GM19025 (cell line): ENCODE measurements at regions not wholly inside any gene's neighbourhood (a gene's known extent, or its start where the extent isn't known, plus 50 kb on each side); places are given as distances from the start of the nearest gene placed in this dataset.
"Not testable (repeated sequence)": the region's sequence is repeated elsewhere in the genome, so short reads cannot be mapped to it uniquely, and the experiment has no call there.

ENCODE experiments used
- ATAC-seq: cut with Tn5 transposase; IDR thresholded peaks from one replicate; pipeline ENCODE4 v1.9.1; 2021; ENCODE audit warnings: mild to moderate bottlenecking, low read depth, moderate library complexity; ENCODE audit not compliant: unreplicated experiment

- no peak for ATAC-seq
These were observed 286.2 kb upstream of the LRP1B start for GRCh38 chr2:142416996-142417395.

- ATAC-seq, result no peak
These were observed 284.6 kb upstream of the LRP1B start for GRCh38 chr2:142415461-142415860.

- ATAC-seq, result no peak
These were observed 267.4 kb upstream of the LRP1B start for GRCh38 chr2:142398212-142398611.

- ATAC-seq, result no peak
These were observed 264.5 kb upstream of the LRP1B start for GRCh38 chr2:142395291-142395690.

GRCh38 chr2:142380372-142380771, 249.6 kb upstream of the LRP1B start:
- ATAC-seq, result no peak

GRCh38 chr2:142362069-142362468, 231.3 kb upstream of the LRP1B start:
- not testable (repeated sequence) for ATAC-seq

- ATAC-seq, result no peak
These were observed 216.9 kb upstream of the LRP1B start for GRCh38 chr2:142347751-142348150.

- ATAC-seq, result no peak
These were observed 208.4 kb upstream of the LRP1B start for GRCh38 chr2:142339261-142339660.

- no peak for ATAC-seq
These were observed 201.4 kb upstream of the LRP1B start for GRCh38 chr2:142332196-142332595.

GRCh38 chr2:142330458-142330857, 199.6 kb upstream of the LRP1B start:
- ATAC-seq, result no peak

GRCh38 chr2:142325870-142326269, 195.1 kb upstream of the LRP1B start:
- ATAC-seq, result no peak

- ATAC-seq, result no peak
These were observed 192.4 kb upstream of the LRP1B start for GRCh38 chr2:142323206-142323605.

GRCh38 chr2:142321706-142322280, 191.0 kb upstream of the LRP1B start:
- no peak for ATAC-seq

GRCh38 chr2:142320067-142320466, 189.3 kb upstream of the LRP1B start:
- ATAC-seq, result no peak

- no peak for ATAC-seq
These were observed 185.2 kb upstream of the LRP1B start for GRCh38 chr2:142316049-142316448.

- ATAC-seq, result no peak
These were observed 184.5 kb upstream of the LRP1B start for GRCh38 chr2:142315346-142315745.

GRCh38 chr2:142314164-142314563, 183.3 kb upstream of the LRP1B start:
- ATAC-seq, result no peak

- ATAC-seq, result no peak
These were observed 179.7 kb upstream of the LRP1B start for GRCh38 chr2:142310530-142310929.

- ATAC-seq, result no peak
These were observed 177.9 kb upstream of the LRP1B start for GRCh38 chr2:142308744-142309143.

GRCh38 chr2:142307616-142308115, 176.8 kb upstream of the LRP1B start:
- ATAC-seq, result no peak

- no peak for ATAC-seq
These were observed 176.3 kb upstream of the LRP1B start for GRCh38 chr2:142307086-142307485.

GRCh38 chr2:142306131-142306530, 175.3 kb upstream of the LRP1B start:
- no peak for ATAC-seq

GRCh38 chr2:142300517-142300916, 169.7 kb upstream of the LRP1B start:
- ATAC-seq, result no peak
